ENCODE measurements at regions not wholly inside any gene's neighbourhood (a gene's known extent, or its start where the extent isn't known, plus 50 kb on each side); places are given as distances from the start of the nearest gene placed in this dataset.

GRCh38 chr2:129240061-129240460 lies 739.4 kb upstream of the RAB6C start:
- TF ChIP-seq CTCF (IDR thresholded peaks at IDR 0.05; ENCODE audit: insufficient read depth, low read length, poor library complexity, severe bottlenecking) (no peak), EZH2phosphoT487 (conservative IDR thresholded peaks at IDR 0.05; ENCODE audit: low read length) (no peak)
